Spleen (tissue), 7 donors: ENCODE measurements at regions not wholly inside any gene's neighbourhood (a gene's known extent, or its start where the extent isn't known, plus 50 kb on each side); places are given as distances from the start of the nearest gene placed in this dataset.

Source experiments
- POLR2AphosphoS5 ChIP-seq, 3 donors: sonication (generic); formaldehyde crosslinking; IDR thresholded peaks; one replicate each; pipeline ENCODE4 v1.5.1; 2017; ENCODE audit warnings: antibody characterized with exemption in 3 of 3
- TF ChIP-seq, protein P1 (sequence below), 11 experiments: fragments of 200-600 bp in 7 of 11; fragments of 450-650 bp in 4 of 11; sonication (generic) in 4 of 11; IDR thresholded peaks in 8 of 11; conservative IDR thresholded peaks in 3 of 11; 1 replicate in 7 of 11; 2 replicates in 4 of 11; pipeline versions ENCODE4 v1.4.0 to v1.8.0; 2016 to 2021; ENCODE audit warnings: antibody characterized with exemption in 11 of 11, inconsistent platforms in 4 of 11, mild to moderate bottlenecking in 1 of 11
- donor health status: DM: no; HTN: no; CAD: no; lungs with moderate emphysema.
- donor health status: DM: no; HTN: no; CAD: no.
- donor health status: DM: no; HTN: no; CAD: no.

DNA sequence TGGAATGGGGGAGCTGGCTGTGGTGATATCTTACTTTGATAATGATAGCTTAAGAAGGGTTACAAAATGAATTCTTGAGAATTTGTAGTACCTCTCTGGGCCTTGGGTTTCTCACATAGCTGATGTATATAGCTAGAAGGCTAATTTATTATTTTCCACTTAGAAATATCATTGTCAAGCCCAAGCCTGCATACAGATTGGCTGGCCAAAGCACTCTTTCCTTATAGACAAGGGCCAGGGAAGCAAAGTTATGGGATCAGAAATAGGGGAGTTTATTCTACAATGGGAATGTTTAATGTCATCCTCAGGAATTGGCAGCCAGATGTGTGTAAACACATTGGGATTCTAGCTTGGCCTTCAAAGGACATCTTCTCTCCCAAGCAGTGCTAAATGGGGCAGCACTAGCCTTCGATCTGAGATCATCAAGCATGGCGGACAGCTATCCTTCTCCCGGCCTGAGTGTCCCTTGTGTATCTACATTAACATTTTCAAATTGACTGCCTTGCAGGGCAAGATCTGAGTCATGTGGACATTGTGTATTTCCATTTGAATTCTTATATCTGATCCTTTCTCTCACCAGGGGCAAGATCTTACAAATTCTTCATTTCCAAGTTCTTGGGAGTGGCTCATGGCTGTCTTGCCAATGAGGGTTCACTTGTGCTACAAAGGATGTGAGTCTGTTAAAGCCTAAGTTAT, 457.2 kb downstream of the ARHGEF28 start:
- TF ChIP-seq, protein P1, sequence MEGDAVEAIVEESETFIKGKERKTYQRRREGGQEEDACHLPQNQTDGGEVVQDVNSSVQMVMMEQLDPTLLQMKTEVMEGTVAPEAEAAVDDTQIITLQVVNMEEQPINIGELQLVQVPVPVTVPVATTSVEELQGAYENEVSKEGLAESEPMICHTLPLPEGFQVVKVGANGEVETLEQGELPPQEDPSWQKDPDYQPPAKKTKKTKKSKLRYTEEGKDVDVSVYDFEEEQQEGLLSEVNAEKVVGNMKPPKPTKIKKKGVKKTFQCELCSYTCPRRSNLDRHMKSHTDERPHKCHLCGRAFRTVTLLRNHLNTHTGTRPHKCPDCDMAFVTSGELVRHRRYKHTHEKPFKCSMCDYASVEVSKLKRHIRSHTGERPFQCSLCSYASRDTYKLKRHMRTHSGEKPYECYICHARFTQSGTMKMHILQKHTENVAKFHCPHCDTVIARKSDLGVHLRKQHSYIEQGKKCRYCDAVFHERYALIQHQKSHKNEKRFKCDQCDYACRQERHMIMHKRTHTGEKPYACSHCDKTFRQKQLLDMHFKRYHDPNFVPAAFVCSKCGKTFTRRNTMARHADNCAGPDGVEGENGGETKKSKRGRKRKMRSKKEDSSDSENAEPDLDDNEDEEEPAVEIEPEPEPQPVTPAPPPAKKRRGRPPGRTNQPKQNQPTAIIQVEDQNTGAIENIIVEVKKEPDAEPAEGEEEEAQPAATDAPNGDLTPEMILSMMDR (IDR thresholded peaks at IDR 0.05 in 8 of 11, conservative IDR thresholded peaks at IDR 0.05 in 3 of 11) = no peak
- no peak for TF ChIP-seq POLR2AphosphoS5 (IDR thresholded peaks at IDR 0.05)
